ENCODE measurements at regions not wholly inside any gene's neighbourhood (a gene's known extent, or its start where the extent isn't known, plus 50 kb on each side); places are given as distances from the start of the nearest gene placed in this dataset.
"Not testable (repeated sequence)": the region's sequence is repeated elsewhere in the genome, so short reads cannot be mapped to it uniquely, and the experiment has no call there.

GRCh38 chr1:221204055-221204833 is 325.0 kb downstream of the HLX start:
- no peak for FAIRE-seq

- FAIRE-seq, result no peak
These were observed 326.8 kb downstream of the HLX start for GRCh38 chr1:221206076-221206475.

DNA sequence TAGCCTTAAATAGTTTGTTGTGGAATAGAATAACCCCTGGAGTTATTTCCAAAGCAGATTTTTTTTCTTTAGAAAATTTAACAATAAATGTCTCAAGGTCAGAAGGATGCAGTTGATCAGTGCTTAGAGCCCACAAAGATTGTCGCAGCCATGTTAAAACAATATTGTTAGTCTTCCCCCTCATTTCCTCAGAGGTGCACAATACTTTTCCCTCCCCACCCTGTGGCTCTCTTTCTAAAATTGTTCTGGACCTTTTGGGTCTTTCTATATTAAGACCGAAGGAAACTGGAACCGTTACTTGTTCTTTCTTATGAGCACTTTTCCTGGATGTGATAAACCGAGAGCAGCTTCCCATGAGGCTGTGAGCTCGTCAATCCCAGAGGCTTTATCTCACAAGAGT is 333.7 kb downstream of the HLX start:
- FAIRE-seq, result no peak

DNA sequence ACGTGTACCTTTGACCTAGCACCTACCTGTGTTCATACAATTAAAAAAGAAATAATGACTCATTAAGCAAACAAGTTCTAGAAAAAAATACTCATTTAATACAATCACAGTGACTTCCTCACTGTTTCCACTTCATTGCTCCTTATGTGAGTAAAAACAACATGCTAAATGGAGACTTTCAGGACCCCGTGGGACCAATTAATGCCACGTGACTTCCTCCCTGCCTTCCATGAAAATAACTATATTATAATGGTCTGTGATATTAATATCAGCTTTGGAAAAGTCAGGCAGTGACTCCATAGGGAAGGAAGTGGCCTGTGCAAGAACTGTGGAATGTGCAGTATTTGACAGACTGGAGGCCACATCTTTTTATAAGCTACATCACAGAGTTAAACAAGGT is 337.8 kb downstream of the HLX start:
- peak; percentile 97 for FAIRE-seq

GRCh38 chr1:221223281-221223680 is 344.0 kb downstream of the HLX start:
- no peak for FAIRE-seq

GRCh38 chr1:221227460-221227859 is 348.2 kb downstream of the HLX start:
- FAIRE-seq, result no peak

DNA sequence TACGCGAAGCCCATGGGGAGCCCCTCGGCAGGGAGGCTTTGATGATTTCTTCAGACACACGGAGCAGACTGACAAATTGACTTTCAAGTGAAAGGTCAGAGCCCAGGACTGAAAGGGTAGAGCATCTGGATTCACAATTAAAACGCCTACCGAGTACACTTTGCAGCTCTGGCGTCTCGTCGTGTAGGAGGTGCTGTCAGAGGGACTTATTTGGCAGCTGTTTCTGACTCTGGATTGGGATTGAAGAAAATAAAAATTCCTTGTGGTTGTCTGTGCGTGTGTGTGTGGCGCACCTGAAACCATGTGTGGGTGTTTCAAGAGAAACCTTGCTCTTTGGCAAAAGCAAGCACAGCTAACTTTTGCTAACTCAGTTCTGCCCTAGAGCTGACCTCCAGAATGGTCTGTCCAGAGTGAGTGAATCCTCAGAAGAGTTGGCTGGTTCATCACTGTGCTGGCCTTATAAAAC is 348.7 kb downstream of the HLX start:
- FAIRE-seq, result no peak

GRCh38 chr1:221228594-221228993 is 349.4 kb downstream of the HLX start:
- no peak for FAIRE-seq

DNA sequence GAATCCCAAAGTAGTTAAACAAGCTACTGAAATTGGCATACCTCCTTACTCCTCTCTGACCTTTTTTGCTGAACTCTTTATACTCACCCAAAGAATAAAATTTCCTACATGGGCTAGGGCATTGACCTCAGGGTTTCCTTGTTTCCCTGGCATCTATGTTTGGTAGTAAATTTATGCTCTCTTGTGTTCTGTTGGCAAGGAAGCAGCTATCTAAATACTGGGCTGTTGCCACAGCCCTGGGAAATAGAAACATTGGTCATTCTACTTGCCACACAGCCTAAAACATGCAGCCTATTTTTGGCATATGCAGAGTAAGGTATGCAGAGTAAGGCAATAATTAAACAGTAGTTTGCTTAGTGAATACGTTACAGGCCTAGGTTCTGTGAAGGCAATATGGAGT is 351.4 kb downstream of the HLX start:
- FAIRE-seq, result peak; percentile 38

GRCh38 chr1:221234791-221235190 is 355.5 kb downstream of the HLX start:
- FAIRE-seq, result no peak

GRCh38 chr1:221237587-221237986 is 358.3 kb downstream of the HLX start:
- FAIRE-seq, result no peak

DNA sequence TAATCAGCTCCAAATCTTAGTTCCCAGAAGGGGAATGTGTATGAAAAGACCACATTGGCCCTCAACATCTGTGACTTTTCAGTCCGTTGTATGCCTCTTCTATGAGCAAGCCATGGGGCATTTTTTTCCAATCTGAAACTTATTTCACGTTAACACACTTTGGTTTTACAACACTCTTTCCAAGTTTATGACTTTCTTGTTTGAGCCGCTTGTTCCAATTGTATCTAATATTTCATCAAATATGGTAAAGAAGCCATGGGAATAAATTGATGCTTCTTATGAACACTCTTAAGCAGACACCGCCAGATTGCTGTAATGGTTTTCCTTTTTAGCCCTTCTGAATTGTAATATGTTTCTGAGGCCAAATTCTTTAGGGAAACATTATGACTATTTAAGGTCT is 359.9 kb downstream of the HLX start:
- FAIRE-seq, result no peak

GRCh38 chr1:221239792-221240191 is 360.5 kb downstream of the HLX start:
- FAIRE-seq, result no peak

GRCh38 chr1:221240690-221241089 is 361.4 kb downstream of the HLX start:
- FAIRE-seq, result no peak

DNA sequence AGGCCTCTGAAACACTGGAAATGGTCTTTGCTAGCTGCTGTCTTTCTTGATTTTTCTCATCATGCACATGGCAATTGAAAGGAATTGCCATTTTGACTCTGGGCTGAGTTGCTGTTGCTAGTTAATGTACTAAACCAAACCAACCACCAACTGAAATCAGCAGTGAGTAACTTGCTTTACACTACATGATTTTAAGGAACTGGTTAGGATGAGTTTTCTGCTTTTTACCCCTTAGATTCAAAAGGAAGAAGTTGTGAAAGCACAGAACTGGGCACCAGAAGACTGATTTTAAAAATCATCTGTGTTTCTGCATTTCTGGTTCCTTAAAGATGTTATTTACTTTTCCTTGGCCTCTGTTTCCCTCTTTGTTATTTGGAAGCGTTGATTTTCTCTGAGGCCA is 361.9 kb downstream of the HLX start:
- FAIRE-seq, result no peak

DNA sequence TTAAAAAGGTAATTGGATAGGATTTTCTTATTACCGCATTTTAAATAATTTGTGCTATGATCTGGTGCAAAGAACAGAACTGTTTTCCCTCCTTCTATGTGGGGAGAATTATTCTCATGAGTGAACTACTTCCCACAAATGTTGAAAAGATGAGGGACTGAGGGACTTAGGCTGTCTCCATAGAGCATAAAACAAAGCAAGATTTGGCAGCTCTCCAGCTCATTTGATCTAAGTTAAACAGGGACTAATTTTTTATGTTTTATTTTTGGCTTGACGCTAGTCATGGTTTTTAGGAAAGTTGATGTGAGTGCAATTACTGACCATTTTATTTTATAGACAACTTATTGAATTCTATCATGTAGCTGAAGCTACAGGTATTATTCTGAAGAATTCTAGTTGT is 362.3 kb downstream of the HLX start:
- no peak for FAIRE-seq

DNA sequence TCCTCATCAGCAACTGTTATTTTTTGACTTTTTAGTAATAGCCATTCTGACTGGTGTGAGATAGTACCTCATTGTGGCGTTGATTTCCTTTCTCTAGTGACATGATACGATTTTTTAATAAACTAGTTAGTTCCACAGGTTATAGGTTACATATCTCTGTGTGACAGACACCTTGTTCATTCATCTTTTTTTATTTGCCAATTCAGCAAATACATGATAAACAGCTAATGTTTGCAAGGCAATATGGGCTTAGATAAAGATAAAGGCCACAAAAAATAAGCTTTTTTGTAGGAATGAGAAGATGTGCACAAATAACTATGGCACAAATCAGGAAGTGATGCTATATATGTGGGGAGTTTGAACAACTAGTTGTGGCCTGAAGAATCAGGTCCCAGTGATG is 366.8 kb downstream of the HLX start:
- FAIRE-seq, result no peak

DNA sequence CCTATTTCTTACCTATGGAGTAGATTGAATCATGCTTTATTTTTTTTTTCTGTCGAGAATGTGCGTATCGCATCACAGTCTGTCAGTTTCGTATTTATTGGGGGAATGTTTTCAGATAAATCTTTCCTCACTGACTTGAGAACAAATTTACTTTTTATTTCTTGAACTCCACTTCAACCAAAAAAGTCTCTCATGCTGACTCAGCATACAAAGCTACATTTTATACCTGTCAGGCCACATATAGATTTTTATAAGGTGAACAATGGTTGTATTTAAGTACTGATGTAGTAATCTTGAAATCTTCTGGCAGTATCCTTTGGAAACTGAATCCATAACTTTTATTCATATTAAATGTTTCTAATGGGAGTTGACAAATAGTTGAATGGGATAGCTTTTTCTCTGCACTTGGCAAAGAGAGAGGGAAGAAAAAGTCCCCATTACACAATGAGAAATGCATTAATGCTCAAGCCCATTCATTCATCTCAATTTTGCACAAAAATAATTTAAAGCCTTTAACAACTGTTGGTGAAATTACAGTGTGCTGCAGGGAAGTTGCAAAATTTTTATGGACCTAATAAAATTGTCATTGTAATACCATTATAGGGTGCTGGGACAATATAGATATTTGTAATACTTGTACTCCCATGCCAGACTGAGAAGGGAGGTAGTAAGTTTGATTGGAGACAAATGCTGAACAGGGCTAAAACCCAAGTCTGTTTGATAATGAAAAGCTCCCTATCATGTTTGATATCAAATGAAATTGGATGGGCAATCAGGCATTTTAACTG is 367.6 kb downstream of the HLX start:
- no peak for FAIRE-seq

DNA sequence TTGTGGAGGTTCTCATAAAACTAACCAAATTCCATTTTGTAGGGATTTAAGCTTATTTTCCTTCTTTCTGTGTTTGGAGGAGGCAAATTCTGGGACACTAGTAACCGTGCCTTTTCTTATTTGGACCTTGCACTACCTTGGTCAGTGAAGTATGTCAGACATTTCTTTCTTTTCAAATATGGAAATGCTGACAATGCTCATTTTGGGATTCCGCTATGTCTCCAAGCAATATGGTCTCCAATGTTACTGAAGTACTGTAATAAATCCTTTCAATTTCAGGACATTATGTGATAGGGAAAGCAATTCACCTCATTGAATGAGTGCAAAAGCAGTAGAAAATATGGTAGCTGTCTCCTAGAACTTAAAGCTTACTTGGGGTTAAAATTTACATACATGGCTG is 372.3 kb downstream of the HLX start:
- FAIRE-seq, result no peak

- FAIRE-seq, result no peak
These were observed 375.6 kb downstream of the HLX start for GRCh38 chr1:221254813-221255212.

- FAIRE-seq, result no peak
These were observed 377.5 kb downstream of the HLX start for GRCh38 chr1:221256773-221257172.

DNA sequence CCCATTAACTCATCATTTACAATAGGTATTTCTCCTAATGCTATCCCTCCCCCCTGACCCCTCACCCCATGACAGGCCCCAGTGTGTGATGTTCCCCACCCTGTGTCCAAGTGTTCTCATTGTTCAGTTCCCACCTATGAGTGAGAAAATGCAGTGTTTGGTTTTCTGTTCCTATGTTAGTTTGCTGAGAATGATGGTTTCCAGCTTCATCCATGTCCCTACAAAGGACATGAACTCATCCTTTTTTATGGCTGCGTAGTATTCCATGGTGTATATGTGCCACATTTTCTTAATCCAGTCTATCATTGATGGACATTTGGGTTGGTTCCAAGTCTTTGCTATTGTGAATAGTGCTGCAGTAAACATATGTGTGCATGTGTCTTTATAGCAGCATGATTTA is 378.3 kb downstream of the HLX start:
- not testable (repeated sequence) for FAIRE-seq

DNA sequence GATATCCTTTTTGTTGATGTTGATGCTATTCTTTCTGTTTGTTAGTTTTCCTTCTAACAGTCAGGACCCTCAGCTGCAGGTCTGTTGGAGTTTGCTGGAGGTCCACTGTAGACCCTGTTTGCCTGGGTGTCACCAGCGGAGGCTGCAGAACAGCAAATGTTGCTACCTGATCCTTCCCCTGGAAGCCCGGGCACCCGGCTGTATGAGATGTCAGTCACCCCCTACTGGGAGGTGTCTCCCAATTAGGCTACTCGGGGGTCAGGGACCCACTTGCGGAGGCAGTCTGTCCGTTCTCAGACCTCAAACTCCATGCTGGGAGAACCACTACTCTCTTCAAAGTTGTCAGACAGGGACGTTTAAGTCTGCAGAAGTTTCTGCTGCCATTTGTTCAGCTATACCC is 383.4 kb downstream of the HLX start:
- FAIRE-seq, result not testable (repeated sequence)

All from islet of Langerhans (tissue), 1 donor.